KMS-11 (cell line): ENCODE measurements at regions not wholly inside any gene's neighbourhood (a gene's known extent, or its start where the extent isn't known, plus 50 kb on each side); places are given as distances from the start of the nearest gene placed in this dataset.

Experiments
- H2AFZ ChIP-seq: fragments of 200-600 bp; sonication (generic); 2 replicates; pipeline ENCODE4 v1.6.1; 2016; ENCODE audit warnings: antibody characterized with exemption, mixed run types, low read depth
- H3K27ac ChIP-seq: fragments of 200-600 bp; sonication (generic); 2 replicates; pipeline ENCODE4 v1.6.1; 2016; ENCODE audit warnings: mild to moderate bottlenecking, mixed run types
- H3K27me3 ChIP-seq: fragments of 200-600 bp; sonication (generic); 2 replicates; pipeline ENCODE4 v1.6.1; 2017; ENCODE audit warnings: mild to moderate bottlenecking, low read depth, mixed run types, moderate library complexity; ENCODE audit not compliant: insufficient read depth
- H3K36me3 ChIP-seq: fragments of 200-600 bp; sonication (generic); 2 replicates; pipeline ENCODE4 v1.6.1; 2017; ENCODE audit warnings: mild to moderate bottlenecking, mixed run types; ENCODE audit not compliant: insufficient read depth
- H3K4me1 ChIP-seq: fragments of 200-600 bp; sonication (generic); 2 replicates; pipeline ENCODE4 v1.6.1; 2016; ENCODE audit warnings: mild to moderate bottlenecking, low read depth, mixed run types; ENCODE audit not compliant: poor library complexity, severe bottlenecking
- H3K4me2 ChIP-seq: fragments of 200-600 bp; sonication (generic); 2 replicates; pipeline ENCODE4 v1.7.0; 2016; ENCODE audit warnings: mild to moderate bottlenecking, mixed run types
- H3K4me3 ChIP-seq: fragments of 200-600 bp; sonication (generic); IDR thresholded peaks from 2 replicates; pipeline ENCODE4 v1.6.1; 2017; ENCODE audit warnings: low read depth, low read length, mixed read lengths; ENCODE audit not compliant: insufficient read depth
- H3K79me2 ChIP-seq: fragments of 200-600 bp; sonication (generic); 2 replicates; pipeline ENCODE4 v1.6.1; 2016; ENCODE audit warnings: low read depth, mixed run types; ENCODE audit not compliant: insufficient read depth
- H3K9ac ChIP-seq: fragments of 200-600 bp; sonication (generic); 2 replicates; pipeline ENCODE4 v1.6.1; 2016; ENCODE audit warnings: mild to moderate bottlenecking, mixed run types
- H4K20me1 ChIP-seq: fragments of 200-600 bp; sonication (generic); 2 replicates; pipeline ENCODE4 v1.6.1; 2016; ENCODE audit warnings: mild to moderate bottlenecking, mixed run types; ENCODE audit not compliant: insufficient read depth
- CTCF ChIP-seq: fragments of 200-600 bp; sonication (generic); conservative IDR thresholded peaks from 2 replicates; pipeline ENCODE4 v1.6.1; 2017; ENCODE audit warnings: low read depth, mild to moderate bottlenecking, antibody characterized with exemption, low read length, moderate library complexity, mixed read lengths

- Histone ChIP-seq H4K20me1 (no peaks in the 10 kb centered on the region), H3K79me2 (no peaks in the 10 kb centered on the region), H3K36me3 (no peaks in the 10 kb centered on the region), H3K4me2 (peak overlapping the region; percentile 81), H3K4me3 (no peak overlapping the region), H3K27ac (peak overlapping the region; percentile 99), H3K27me3 (no peaks in the 10 kb centered on the region), H3K9ac (peak overlapping the region; percentile 93), H2AFZ (peak overlapping the region; percentile 74), H3K4me1 (peaks cover 43% of the 10 kb centered on the region)
- no peak for TF ChIP-seq CTCF
These were observed 99.7 kb upstream of the TLE3 start for GRCh38 chr15:70197318-70197944.

GRCh38 chr15:70196372-70197316 is 98.9 kb upstream of the TLE3 start:
- H3K27me3 ChIP-seq, result no peaks in the 10 kb centered on the region
- H3K4me1 ChIP-seq, result peaks cover 43% of the 10 kb centered on the region
- H3K36me3 ChIP-seq, result no peaks in the 10 kb centered on the region
- H3K4me3 ChIP-seq, result no peak overlapping the region
- H3K79me2 ChIP-seq, result no peaks in the 10 kb centered on the region
- no peaks in the 10 kb centered on the region for H4K20me1 ChIP-seq
- peak overlapping the region; percentile 99 for H3K27ac ChIP-seq
- peak overlapping the region; percentile 93 for H3K9ac ChIP-seq
- TF ChIP-seq CTCF, result no peak
- peak overlapping the region; percentile 74 for H2AFZ ChIP-seq
- peak overlapping the region; percentile 81 for H3K4me2 ChIP-seq

- H3K36me3 ChIP-seq, result no peaks in the 10 kb centered on the region
- no peaks in the 10 kb centered on the region for H3K27me3 ChIP-seq
- H3K4me2 ChIP-seq, result peak overlapping the region; percentile 81
- H3K9ac ChIP-seq, result peak overlapping the region; percentile 93; the same call in 1 of the 2 replicates
- H2AFZ ChIP-seq, result no peak overlapping the region
- TF ChIP-seq CTCF, result no peak
- no peak overlapping the region for H3K4me3 ChIP-seq
- H3K27ac ChIP-seq, result peak overlapping the region; percentile 99
- no peaks in the 10 kb centered on the region for H4K20me1 ChIP-seq
- no peaks in the 10 kb centered on the region for H3K79me2 ChIP-seq
- H3K4me1 ChIP-seq, result peaks cover 43% of the 10 kb centered on the region
These were observed 98.0 kb upstream of the TLE3 start for GRCh38 chr15:70195587-70196305.

DNA sequence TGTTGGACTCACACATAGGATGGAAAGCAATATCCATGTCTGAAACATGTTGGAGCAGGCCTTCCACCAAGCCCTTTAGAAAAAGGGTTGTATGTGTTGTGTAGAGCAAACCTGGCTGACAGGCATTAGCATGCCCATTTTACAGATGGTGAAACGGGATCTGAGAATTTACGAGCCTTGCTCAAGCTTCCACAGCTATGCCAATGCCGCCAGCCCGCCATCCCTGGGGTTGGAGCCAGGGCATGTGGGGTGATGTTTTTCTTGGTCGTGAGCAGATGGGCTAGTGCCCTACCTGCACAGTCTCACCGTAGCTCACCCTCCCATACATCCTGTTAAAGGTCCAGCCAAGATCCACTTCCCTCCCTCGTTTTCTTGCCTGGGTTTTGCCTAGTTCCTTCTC is 97.5 kb upstream of the TLE3 start:
- TF ChIP-seq CTCF, result no peak
- H3K27ac ChIP-seq, result peak overlapping the region; percentile 99; the same call in 1 of the 2 replicates
- peaks cover 43% of the 10 kb centered on the region for H3K4me1 ChIP-seq
- H3K4me2 ChIP-seq, result no peak overlapping the region
- H3K4me3 ChIP-seq, result no peak overlapping the region
- no peaks in the 10 kb centered on the region for H3K79me2 ChIP-seq
- H3K27me3 ChIP-seq, result no peaks in the 10 kb centered on the region
- H2AFZ ChIP-seq, result no peak overlapping the region
- H4K20me1 ChIP-seq, result no peaks in the 10 kb centered on the region
- no peaks in the 10 kb centered on the region for H3K36me3 ChIP-seq
- H3K9ac ChIP-seq, result no peak overlapping the region
